HEK293 (cell line): ENCODE measurements at regions not wholly inside any gene's neighbourhood (a gene's known extent, or its start where the extent isn't known, plus 50 kb on each side); places are given as distances from the start of the nearest gene placed in this dataset.

Experiments used
- CTCF ChIA-PET: fragments of 350-600 bp; formaldehyde crosslinking; extraction: SDS; loops from one replicate; lab custom pipeline; 2021; ENCODE audit warnings: antibody characterized with exemption; lab: Yijun Ruan, JAX
- POLR2A ChIA-PET: fragments of 300-600 bp; formaldehyde crosslinking; extraction: SDS; loops from one replicate; lab custom pipeline; 2020; ENCODE audit warnings: antibody characterized with exemption, inconsistent platforms; lab: Yijun Ruan, JAX
- H3K27ac ChIP-seq: fragments of 200-500 bp; sonication (Bioruptor generic); 2 replicates; pipeline ENCODE4 v1.5.1; 2014; ENCODE audit warnings: low read depth, low read length, control low read depth, inconsistent platforms; ENCODE audit errors: extremely low read depth
- H3K36me3 ChIP-seq, 2 experiments: fragments of 200-500 bp in 1 of 2; sonication (Bioruptor generic) in 1 of 2; 1 replicate in 1 of 2; 2 replicates in 1 of 2; pipeline ENCODE4 v1.5.1; 2014 to 2017; ENCODE audit warnings: inconsistent platforms in 2 of 2, low read length in 2 of 2; ENCODE audit not compliant: control insufficient read depth in 2 of 2, insufficient read depth in 1 of 2
- H3K4me1 ChIP-seq: fragments of 200-500 bp; sonication (Bioruptor generic); 2 replicates; pipeline ENCODE4 v1.5.1; 2014; ENCODE audit warnings: mild to moderate bottlenecking, low read length, inconsistent platforms; ENCODE audit not compliant: control insufficient read depth, insufficient read depth
- H3K4me3 ChIP-seq: 2 replicates; pipeline ENCODE4 v1.5.1; 2011; ENCODE audit warnings: low read depth, mild to moderate bottlenecking, control low read depth, low read length, moderate library complexity
- H3K9me3 ChIP-seq: fragments of 200-500 bp; sonication (Bioruptor generic); 2 replicates; pipeline ENCODE4 v1.5.1; 2014; ENCODE audit warnings: low read depth, low read length, inconsistent platforms; ENCODE audit not compliant: control insufficient read depth, insufficient read depth
- ELK4 ChIP-seq: IDR thresholded peaks from 2 replicates; pipeline ENCODE4 v1.6.1; 2011; ENCODE audit warnings: mild to moderate bottlenecking, low read depth, low read length, borderline replicate concordance
- FEZF1 ChIP-seq: fragments of 450-650 bp; formaldehyde crosslinking; IDR thresholded peaks from 2 replicates; pipeline ENCODE4 v1.5.1; 2016; ENCODE audit warnings: missing biosample characterization, missing genetic modification characterization
- PATZ1 ChIP-seq: fragments of 450-650 bp; formaldehyde crosslinking; IDR thresholded peaks from 2 replicates; pipeline ENCODE4 v1.5.1; 2016; ENCODE audit warnings: missing biosample characterization, missing genetic modification characterization
- REPIN1 ChIP-seq: fragments of 450-650 bp; formaldehyde crosslinking; IDR thresholded peaks from 2 replicates; pipeline ENCODE4 v1.5.1; 2017; ENCODE audit warnings: missing biosample characterization, missing genetic modification characterization, low read depth
- SP2 ChIP-seq: fragments of 450-650 bp; formaldehyde crosslinking; IDR thresholded peaks from 2 replicates; pipeline ENCODE4 v1.5.1; 2016; ENCODE audit warnings: missing biosample characterization, missing genetic modification characterization
- ZBTB6 ChIP-seq: fragments of 450-650 bp; formaldehyde crosslinking; IDR thresholded peaks from 2 replicates; pipeline ENCODE4 v1.5.1; 2017; ENCODE audit warnings: missing biosample characterization, missing genetic modification characterization
- ZFP37 ChIP-seq: fragments of 450-650 bp; formaldehyde crosslinking; IDR thresholded peaks from 2 replicates; pipeline ENCODE4 v1.5.1; 2016; ENCODE audit warnings: missing biosample characterization, missing genetic modification characterization
- ZFP41 ChIP-seq: fragments of 450-650 bp; formaldehyde crosslinking; IDR thresholded peaks from 2 replicates; pipeline ENCODE4 v1.5.1; 2016; ENCODE audit warnings: missing biosample characterization, missing genetic modification characterization, borderline replicate concordance
- ZNF10 ChIP-seq: fragments of 450-650 bp; formaldehyde crosslinking; IDR thresholded peaks from 2 replicates; pipeline ENCODE4 v1.5.1; 2017; ENCODE audit warnings: missing biosample characterization, missing genetic modification characterization
- ZNF157 ChIP-seq: fragments of 450-650 bp; formaldehyde crosslinking; IDR thresholded peaks from 2 replicates; pipeline ENCODE4 v1.5.1; 2016; ENCODE audit warnings: missing biosample characterization, missing genetic modification characterization
- ZNF16 ChIP-seq: fragments of 450-650 bp; formaldehyde crosslinking; IDR thresholded peaks from 2 replicates; pipeline ENCODE4 v1.5.1; 2016; ENCODE audit warnings: low read depth, missing biosample characterization, missing genetic modification characterization
- ZNF174 ChIP-seq: fragments of 450-650 bp; formaldehyde crosslinking; IDR thresholded peaks from 2 replicates; pipeline ENCODE4 v1.5.0; 2017; ENCODE audit warnings: missing biosample characterization, mild to moderate bottlenecking, missing genetic modification characterization
- ZNF175 ChIP-seq: fragments of 450-650 bp; formaldehyde crosslinking; IDR thresholded peaks from 2 replicates; pipeline ENCODE4 v1.5.1; 2016; ENCODE audit warnings: missing biosample characterization, missing genetic modification characterization
- ZNF18 ChIP-seq: fragments of 450-650 bp; formaldehyde crosslinking; IDR thresholded peaks from 2 replicates; pipeline ENCODE4 v1.5.1; 2016; ENCODE audit warnings: missing biosample characterization, missing genetic modification characterization
- ZNF211 ChIP-seq: fragments of 450-650 bp; formaldehyde crosslinking; IDR thresholded peaks from 2 replicates; pipeline ENCODE4 v1.5.1; 2016; ENCODE audit warnings: low read depth, missing biosample characterization, missing genetic modification characterization
- ZNF311 ChIP-seq: fragments of 450-650 bp; formaldehyde crosslinking; IDR thresholded peaks from 2 replicates; pipeline ENCODE4 v1.5.1; 2017; ENCODE audit warnings: missing biosample characterization, missing genetic modification characterization, borderline replicate concordance
- ZNF354C ChIP-seq: fragments of 450-650 bp; formaldehyde crosslinking; IDR thresholded peaks from 2 replicates; pipeline ENCODE4 v1.5.1; 2016; ENCODE audit warnings: missing biosample characterization, missing genetic modification characterization, low read depth, borderline replicate concordance
- ZNF398 ChIP-seq: fragments of 450-650 bp; formaldehyde crosslinking; IDR thresholded peaks from 2 replicates; pipeline ENCODE4 v1.5.1; 2017; ENCODE audit warnings: missing biosample characterization, missing genetic modification characterization
- ZNF555 ChIP-seq: fragments of 450-650 bp; formaldehyde crosslinking; conservative IDR thresholded peaks from 2 replicates; pipeline ENCODE4 v1.5.1; 2017; ENCODE audit warnings: missing biosample characterization, mild to moderate bottlenecking, missing genetic modification characterization, inconsistent platforms
- ZNF571 ChIP-seq: fragments of 450-650 bp; formaldehyde crosslinking; IDR thresholded peaks from 2 replicates; pipeline ENCODE4 v1.5.0; 2017; ENCODE audit warnings: missing biosample characterization, missing genetic modification characterization
- ZNF596 ChIP-seq: fragments of 450-650 bp; IDR thresholded peaks from 2 replicates; pipeline ENCODE4 v1.5.0; 2018; ENCODE audit warnings: missing biosample characterization, mild to moderate bottlenecking, missing genetic modification characterization, moderate library complexity
- ZNF658 ChIP-seq: fragments of 450-650 bp; formaldehyde crosslinking; IDR thresholded peaks from 2 replicates; pipeline ENCODE4; 2016; ENCODE audit warnings: missing biosample characterization, missing genetic modification characterization
- ZNF677 ChIP-seq: fragments of 450-650 bp; IDR thresholded peaks from 2 replicates; pipeline ENCODE4 v1.5.0; 2018; ENCODE audit warnings: missing biosample characterization, mild to moderate bottlenecking, missing genetic modification characterization, moderate library complexity
- ZSCAN16 ChIP-seq: fragments of 450-650 bp; formaldehyde crosslinking; IDR thresholded peaks from 2 replicates; pipeline ENCODE4 v1.5.1; 2016; ENCODE audit warnings: missing biosample characterization, missing genetic modification characterization

GRCh38 chr5:3163626-3164025 is 412.1 kb upstream of the IRX2 start (continued):
- TF ChIP-seq ZNF677 (no peak), ZNF398 (tag by site-specific recombination) (no peak), ZNF175 (tag by site-specific recombination) (no peak)

GRCh38 chr5:3161672-3162071 is 410.2 kb upstream of the IRX2 start:
- CTCF ChIA-PET: no interaction called here
- POLR2A ChIA-PET: no interaction called here

GRCh38 chr5:3157214-3157613 is 405.7 kb upstream of the IRX2 start:
- ChIA-PET CTCF (no interaction called here), POLR2A (no interaction called here)
- no peak overlapping the region for H3K4me3 ChIP-seq
- no peaks in the 10 kb centered on the region for H3K4me1 ChIP-seq
- H3K36me3 ChIP-seq: no peaks in the 10 kb centered on the region
- no peak overlapping the region for H3K27ac ChIP-seq
- H3K9me3 ChIP-seq: no peaks in the 10 kb centered on the region
- TF ChIP-seq ZNF555: no peak
- TF ChIP-seq ZFP37 (tag by site-specific recombination): no peak
- no peak for TF ChIP-seq ELK4
- TF ChIP-seq ZNF658 (tag by site-specific recombination): no peak
- TF ChIP-seq ZNF596 (tag by site-specific recombination): no peak
- TF ChIP-seq REPIN1: no peak
- no peak for TF ChIP-seq ZNF174
- TF ChIP-seq FEZF1 (tag by site-specific recombination): no peak
- no peak for TF ChIP-seq ZNF211 (tag by site-specific recombination)
- TF ChIP-seq ZNF157 (tag by site-specific recombination): no peak
- no peak for TF ChIP-seq ZNF10
- TF ChIP-seq ZNF677: no peak
- TF ChIP-seq ZNF354C (tag by site-specific recombination): no peak
- no peak for TF ChIP-seq ZSCAN16 (tag by site-specific recombination)
- no peak for TF ChIP-seq SP2 (tag by site-specific recombination)

More at GRCh38 chr5:3161672-3162071, 410.2 kb upstream of the IRX2 start:
- no peak overlapping the region for H3K4me3 ChIP-seq
- TF ChIP-seq ZBTB6 (tag by site-specific recombination) (no peak), PATZ1 (no peak), ZNF16 (tag by site-specific recombination) (no peak), ZNF571 (tag by site-specific recombination) (no peak), ZFP41 (no peak), ZNF311 (tag by site-specific recombination) (no peak), ZNF18 (no peak)
- H3K4me1 ChIP-seq: no peaks in the 10 kb centered on the region
- H3K27ac ChIP-seq: no peak overlapping the region
- H3K36me3 ChIP-seq: no peaks in the 10 kb centered on the region
- H3K9me3 ChIP-seq: no peaks in the 10 kb centered on the region
